GM13976 (cell line): ENCODE measurements at regions not wholly inside any gene's neighbourhood (a gene's known extent, or its start where the extent isn't known, plus 50 kb on each side); places are given as distances from the start of the nearest gene placed in this dataset.
"Not testable (repeated sequence)": the region's sequence is repeated elsewhere in the genome, so short reads cannot be mapped to it uniquely, and the experiment has no call there.

Experiments used
- DNase-seq: peaks from one replicate; pipeline ENCODE4 v3.0.0; 2012; ENCODE audit warnings: low spot score
- CTCF ChIP-seq: IDR thresholded peaks from 2 replicates; pipeline ENCODE4 v1.5.1; 2012; ENCODE audit warnings: borderline replicate concordance, mild to moderate bottlenecking; ENCODE audit not compliant: insufficient read depth; ENCODE audit errors: extremely low read depth, missing control alignments, control extremely low read depth
- in situ Hi-C: fragments of 300-500 bp; cut with MboI; formaldehyde crosslinking; loops from one replicate; pipeline ENCODE4 v1.12.0; 2022; ENCODE audit warnings: low sequenced_read_pairs, mixed read lengths, inconsistent platforms; ENCODE audit not compliant: unreplicated experiment

DNA sequence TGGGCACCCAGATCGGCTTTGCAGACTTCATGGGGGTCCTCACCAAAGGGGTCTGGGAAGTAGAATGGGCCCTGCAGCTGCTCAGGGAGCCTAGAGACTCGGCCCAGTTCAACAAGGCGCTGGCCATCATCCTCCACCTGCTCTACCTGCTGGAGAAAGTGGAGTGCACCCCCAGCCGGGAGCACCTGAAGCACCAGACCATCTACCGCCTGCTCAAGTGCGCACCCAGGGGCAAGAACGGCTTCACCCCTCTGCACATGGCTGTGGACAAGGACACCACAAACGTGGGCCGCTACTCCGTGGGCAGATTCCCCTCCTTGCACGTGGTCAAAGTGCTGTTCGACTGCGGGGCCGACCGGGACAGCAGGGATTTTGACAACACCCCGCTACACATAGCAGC is 515.0 kb downstream of the TUBA3C start:
- in situ Hi-C loops, result loop anchor here (25.0 kb wide), 1 partner anchor 921 kb away; no protein-coding TSS in a partner anchor

GRCh38 chr13:18665716-18666115 is 515.9 kb downstream of the TUBA3C start:
- in situ Hi-C loops, result loop anchor here (25.0 kb wide), 1 partner anchor 922 kb away; no protein-coding TSS in a partner anchor
- DNase-seq, result not testable (repeated sequence)

More for the DNA sequence above, 515.0 kb downstream of the TUBA3C start:
- not testable (repeated sequence) for DNase-seq

DNA sequence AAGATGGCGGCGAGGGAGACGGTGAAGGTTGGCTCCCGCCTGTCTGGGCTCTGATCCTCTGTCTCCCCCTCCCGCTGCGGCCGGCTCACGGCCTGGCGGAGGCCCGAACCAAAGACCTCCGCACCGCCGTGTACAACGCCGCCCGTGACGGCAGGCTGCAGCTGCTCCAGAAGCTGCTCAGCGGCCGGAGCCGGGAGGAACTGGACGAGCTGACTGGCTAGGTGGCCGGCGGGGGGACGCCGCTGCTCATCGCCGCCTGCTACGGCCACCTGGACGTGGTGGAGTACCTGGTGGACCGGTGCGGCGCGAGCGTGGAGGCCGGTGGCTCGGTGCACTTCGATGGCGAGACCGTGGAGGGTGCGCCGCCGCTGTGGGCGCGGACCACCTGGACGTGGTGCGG is 516.5 kb downstream of the TUBA3C start:
- in situ Hi-C loops, result loop anchor here (25.0 kb wide), 1 partner anchor 922 kb away; no protein-coding TSS in a partner anchor
- not testable (repeated sequence) for DNase-seq

DNA sequence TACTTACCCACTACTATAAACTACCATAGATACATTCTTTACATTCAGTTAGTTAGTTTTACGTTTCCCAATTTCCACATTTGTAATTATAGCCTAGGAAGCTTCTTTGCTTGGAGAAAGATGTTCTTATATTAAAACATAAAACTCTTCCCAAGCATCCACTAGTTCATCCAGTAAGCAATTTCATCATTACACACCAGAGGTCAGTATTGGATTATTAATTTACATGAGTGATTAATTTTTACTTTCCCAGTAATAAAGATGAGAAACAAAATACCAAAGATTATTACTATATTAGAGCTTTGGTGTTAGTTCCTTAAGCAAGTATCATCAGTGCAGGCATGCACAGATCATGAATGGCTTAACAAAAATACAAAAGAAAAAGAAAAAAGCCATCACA is 518.4 kb downstream of the TUBA3C start:
- in situ Hi-C loops, result loop anchor here (25.0 kb wide), 1 partner anchor 924 kb away; no protein-coding TSS in a partner anchor
- not testable (repeated sequence) for DNase-seq

DNA sequence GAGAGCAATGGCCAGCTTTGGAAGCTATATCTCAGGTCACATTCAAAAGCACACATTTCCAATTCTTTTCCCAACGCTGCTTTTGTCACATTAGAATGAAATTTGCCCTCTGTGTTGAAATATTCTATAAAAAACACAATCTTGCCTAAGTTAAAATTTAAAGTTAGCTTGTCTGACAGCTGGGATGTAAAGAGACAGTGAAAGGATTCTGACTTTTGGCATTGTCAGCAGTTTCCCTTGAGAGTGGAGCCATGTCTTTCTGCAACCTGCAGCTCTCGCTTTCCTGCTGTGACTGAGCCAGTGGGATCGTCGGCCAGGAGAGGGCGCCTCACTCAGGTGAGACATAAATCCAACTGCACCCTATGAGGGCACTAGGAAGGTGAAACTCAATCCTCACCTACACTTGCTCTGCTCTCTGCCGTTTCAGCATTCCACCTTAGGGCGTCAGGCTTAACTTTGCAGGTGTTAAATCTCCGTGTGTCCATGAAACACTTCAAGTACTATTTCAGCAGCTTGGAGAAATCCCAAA is 537.9 kb downstream of the TUBA3C start:
- DNase-seq, in situ Hi-C loops: not testable (repeated sequence)

GRCh38 chr13:18628928-18629327 is 552.7 kb downstream of the TUBA3C start:
- in situ Hi-C loops, DNase-seq: not testable (repeated sequence)

DNA sequence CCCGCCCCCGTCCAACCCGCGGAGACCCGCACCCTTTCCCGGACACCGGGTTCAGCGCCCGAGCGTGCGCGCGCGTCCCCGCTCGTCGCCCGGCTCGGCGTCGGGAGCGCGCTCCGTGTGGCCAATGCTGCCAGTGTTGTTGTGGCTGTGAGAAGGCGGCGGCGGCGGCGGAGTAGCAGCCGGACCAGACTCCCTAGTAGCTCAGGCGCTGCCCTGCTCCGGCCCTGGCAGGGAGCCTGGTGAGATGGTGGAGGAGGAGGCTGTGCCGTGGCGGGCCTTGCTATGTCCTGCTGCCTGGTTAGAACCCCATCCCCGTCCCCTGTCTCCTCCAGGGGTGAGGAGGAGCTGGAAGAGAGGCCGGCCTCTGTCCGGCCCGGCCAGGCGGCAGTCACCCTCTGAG is 553.2 kb downstream of the TUBA3C start:
- in situ Hi-C loops, result no loop called here
- no peak for TF ChIP-seq CTCF

GRCh38 chr13:18624061-18624460 is 557.6 kb downstream of the TUBA3C start:
- DNase-seq, in situ Hi-C loops: not testable (repeated sequence)

More for the DNA sequence above, 553.2 kb downstream of the TUBA3C start:
- no peak for DNase-seq

DNA sequence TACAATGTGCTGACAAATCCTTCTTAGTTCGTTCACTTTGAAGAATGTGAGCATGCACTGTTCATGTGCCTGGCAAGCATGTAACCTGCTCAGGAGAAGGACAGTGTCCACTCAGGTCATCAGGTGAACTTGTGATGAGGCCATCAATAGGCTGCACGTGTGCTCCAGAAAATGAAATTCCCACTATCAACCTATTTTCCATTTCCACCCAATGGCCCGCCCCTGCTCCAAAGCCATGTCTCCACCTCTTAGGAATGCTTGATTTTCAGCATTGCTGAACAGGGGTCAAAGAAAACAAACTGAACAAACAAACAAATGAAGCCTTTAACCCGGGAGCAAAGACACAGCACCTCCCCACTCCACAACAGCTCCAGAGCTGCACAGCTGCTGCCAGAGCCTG is 563.2 kb downstream of the TUBA3C start:
- in situ Hi-C loops, DNase-seq: not testable (repeated sequence)

GRCh38 chr13:18610476-18610875 is 571.1 kb downstream of the TUBA3C start:
- in situ Hi-C loops, DNase-seq: not testable (repeated sequence)

DNA sequence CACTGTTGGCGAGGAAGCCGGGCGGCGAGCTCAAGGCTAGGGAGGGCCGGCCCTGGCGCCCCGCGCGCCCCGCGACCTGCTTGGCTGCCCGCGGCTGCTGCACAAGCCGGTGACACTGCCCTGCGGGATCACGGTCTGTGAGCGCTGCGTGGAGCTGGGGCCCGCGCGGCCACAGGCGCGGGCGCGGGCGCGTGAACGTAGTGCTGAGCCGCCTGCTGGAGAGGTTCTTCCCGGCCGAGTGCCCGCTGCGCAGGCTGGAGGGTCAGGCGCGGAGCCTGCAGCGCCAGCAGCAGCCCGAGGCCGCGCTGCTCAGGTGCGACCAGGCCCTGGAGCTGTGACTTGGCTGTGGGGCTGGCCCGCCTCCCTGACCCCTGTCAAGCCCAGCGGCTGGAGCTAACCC is 572.3 kb downstream of the TUBA3C start:
- in situ Hi-C loops, result not testable (repeated sequence)

GRCh38 chr13:18608851-18609250 is 572.8 kb downstream of the TUBA3C start:
- in situ Hi-C loops, DNase-seq: not testable (repeated sequence)

More for the DNA sequence above, 572.3 kb downstream of the TUBA3C start:
- not testable (repeated sequence) for DNase-seq

DNA sequence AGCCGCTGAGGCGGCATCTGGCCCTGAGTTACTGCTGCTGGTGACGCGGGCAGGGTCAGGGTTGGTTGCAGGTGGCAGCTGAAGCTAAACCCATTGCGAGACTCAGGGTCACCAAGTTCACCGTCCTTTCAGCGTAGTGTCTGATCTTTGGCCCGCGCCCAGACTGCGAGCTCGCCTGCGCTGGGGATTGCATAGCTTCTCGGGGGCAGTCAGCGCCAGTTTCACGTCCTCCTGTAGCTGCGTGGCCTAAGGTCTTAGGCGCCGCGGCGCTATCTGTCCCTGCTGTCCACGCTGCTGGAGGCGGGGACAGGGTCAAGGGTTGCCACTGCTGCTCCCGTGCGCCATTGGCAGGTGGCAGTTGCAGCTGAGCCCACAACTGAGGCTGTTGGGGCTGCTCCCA is 581.3 kb downstream of the TUBA3C start:
- peak; percentile 0 for DNase-seq

DNA sequence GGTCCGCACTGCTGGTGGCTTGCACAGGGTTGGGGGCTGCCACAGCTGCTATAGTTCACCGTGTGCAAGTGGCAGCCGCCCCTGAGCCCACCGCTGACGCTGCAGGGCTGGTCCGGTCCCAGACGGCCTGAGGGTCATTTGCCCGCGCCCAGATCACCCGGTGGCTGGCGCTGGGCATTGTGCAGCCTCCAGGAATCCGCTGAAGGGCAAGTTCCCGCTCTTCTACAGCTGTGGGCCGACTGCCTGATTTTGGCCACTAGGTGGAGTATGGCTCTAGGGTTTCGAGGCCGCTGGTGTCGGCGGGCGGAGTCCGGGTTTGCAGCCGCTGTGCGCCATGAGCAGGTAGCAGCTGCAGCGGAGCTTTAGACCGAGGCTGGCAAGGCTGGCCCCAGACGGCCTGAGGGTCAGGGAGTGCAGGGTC is 581.8 kb downstream of the TUBA3C start:
- in situ Hi-C loops, DNase-seq: not testable (repeated sequence)

More for the DNA sequence above, 581.3 kb downstream of the TUBA3C start:
- in situ Hi-C loops, result not testable (repeated sequence)

DNA sequence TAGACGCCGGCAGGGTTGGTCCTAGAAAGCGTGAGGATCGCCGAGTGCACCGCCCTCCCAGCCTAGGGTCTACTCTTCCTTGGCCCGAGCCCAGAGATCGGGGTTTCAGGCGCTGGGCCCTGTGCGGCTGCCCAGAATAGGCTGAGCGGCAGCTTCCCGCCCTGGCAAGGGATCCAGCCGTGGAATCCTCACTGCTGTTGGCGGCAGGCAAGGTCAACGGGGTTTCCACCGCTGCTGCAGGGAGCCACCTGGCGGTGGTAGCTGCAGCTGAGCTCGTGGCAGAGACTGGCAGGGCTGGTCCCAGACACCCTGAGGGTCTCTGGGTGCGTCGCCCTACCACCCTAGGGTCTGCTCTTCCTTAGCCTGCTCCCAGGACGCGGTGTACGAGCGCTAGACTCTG is 583.1 kb downstream of the TUBA3C start:
- DNase-seq, in situ Hi-C loops: not testable (repeated sequence)

DNA sequence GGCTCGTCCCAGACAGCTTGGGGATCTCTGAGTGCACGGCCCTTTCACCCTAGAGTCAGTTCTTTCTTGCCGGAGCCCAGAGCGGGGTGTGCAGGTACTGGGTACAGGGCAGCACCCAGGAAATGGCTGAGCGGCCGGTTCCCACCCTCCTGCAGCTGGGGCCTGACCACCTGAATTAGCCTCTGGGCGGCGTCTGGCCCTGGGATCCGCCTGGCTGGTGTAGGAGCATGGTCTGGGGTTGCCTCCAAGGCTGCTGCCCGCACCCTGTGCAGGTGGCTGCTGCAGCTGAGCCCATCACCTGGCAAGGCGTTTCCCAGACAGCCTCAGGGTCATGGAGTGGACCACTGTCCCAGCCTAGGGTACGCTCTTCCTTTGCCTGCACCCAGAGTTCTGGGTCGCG is 583.7 kb downstream of the TUBA3C start:
- in situ Hi-C loops, DNase-seq: not testable (repeated sequence)

- in situ Hi-C loops, DNase-seq: not testable (repeated sequence)
Observed at GRCh38 chr13:18577103-18577502, 604.5 kb downstream of the TUBA3C start.

DNA sequence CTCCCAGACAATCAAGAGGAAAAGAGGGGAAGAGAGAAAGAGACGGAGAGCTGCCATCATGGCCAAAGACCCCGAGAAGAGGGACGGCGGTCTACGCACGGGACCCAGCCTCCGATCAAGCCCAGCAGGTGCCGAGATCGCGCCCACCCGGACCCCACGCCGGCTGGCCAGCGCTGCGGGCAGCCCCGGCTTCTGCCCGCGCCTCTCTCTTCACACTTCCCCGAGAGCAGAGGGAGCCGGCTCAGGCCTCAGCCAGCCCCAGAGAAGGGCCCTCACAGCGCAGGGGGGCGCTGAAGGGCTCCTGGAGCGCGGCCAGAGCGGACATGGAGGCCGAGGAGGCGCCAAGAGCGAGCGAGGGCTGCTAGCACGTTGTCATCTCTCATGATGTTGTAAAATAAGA is 613.7 kb downstream of the TUBA3C start:
- in situ Hi-C loops, DNase-seq: not testable (repeated sequence)
